ENCODE measurements at regions not wholly inside any gene's neighbourhood (a gene's known extent, or its start where the extent isn't known, plus 50 kb on each side); places are given as distances from the start of the nearest gene placed in this dataset.
"Not testable (repeated sequence)": the region's sequence is repeated elsewhere in the genome, so short reads cannot be mapped to it uniquely, and the experiment has no call there.

GRCh38 chr22:35138521-35138920 is 72.6 kb downstream of the ISX start:
- DNase-seq (ENCODE audit: low read depth), result no peak

- peak; percentile 18 for DNase-seq (ENCODE audit: low read depth)
Observed at GRCh38 chr22:35140879-35141745, 75.2 kb downstream of the ISX start.

- no peak for DNase-seq (ENCODE audit: low read depth)
Observed at GRCh38 chr22:35148381-35148780, 82.4 kb downstream of the ISX start.

- DNase-seq (ENCODE audit: low read depth), result no peak
Observed at GRCh38 chr22:35148866-35149548, 83.0 kb downstream of the ISX start.

DNA sequence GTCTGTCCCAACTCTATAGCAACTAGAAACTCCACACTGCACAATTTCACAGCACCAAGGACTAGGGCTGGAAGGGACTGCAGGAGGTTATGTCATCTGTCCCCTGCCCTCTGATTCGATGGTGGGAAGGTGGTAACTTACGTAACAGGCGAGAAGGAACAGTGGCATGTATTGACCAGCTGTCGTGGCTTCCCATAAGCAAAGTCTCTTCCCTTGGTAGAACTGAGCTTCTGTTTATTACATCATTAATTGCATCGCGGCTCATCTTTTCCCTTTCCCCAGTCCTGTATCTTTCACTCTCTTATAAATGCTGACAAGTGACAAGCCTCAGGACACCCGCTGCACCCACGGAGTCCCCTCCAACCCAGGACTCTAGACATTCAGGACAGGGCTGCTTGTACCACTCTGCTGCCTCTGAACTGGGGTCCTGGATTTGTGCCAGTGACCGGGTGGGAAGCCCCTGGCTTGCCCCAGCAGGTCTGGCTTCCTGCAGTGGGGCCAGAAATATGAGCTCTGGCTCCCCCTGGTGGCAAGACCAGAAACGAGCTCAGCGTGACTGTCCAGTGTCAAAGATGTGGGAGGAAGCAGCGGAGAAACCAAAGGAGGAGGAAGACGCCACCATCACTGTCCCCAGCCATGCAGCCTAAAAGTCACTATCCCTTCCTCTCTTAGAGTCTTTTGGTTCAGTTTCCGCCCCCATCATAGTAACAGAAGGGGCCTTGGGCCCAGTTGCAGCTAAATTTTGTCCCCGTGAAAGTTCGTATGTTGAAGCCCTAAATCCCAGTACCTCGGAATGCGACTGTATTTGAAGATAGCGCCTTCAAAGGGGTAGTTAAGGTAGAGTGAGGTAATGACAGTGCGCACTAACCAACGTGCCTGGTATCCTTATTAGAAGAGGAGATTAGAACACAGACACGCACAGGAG is 84.5 kb downstream of the ISX start:
- DNase-seq (ENCODE audit: low read depth), result peak; percentile 60

DNA sequence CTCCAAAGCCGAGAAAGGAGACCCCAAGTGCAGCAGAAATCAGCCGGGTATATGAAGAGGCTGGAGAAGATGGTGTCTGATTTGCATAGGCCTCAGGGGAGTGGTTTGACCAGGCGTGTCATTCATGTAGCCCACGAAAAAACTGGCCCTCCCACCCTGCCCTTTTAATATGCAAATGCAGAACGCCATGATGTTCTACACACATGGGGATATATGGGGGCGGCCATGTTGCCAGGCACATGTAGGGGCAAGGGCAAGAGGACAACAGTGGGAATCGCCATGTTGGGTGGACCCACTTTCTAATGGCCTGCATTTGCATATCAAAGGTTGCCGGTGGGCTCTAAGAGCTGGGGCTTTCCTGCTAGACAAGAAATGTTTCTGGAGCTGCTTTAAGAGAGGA is 86.4 kb downstream of the ISX start:
- DNase-seq (ENCODE audit: low read depth), result no peak

- peak; percentile 54 for DNase-seq (ENCODE audit: low read depth)
Observed at GRCh38 chr22:35154937-35155387, 89.0 kb downstream of the ISX start.

DNA sequence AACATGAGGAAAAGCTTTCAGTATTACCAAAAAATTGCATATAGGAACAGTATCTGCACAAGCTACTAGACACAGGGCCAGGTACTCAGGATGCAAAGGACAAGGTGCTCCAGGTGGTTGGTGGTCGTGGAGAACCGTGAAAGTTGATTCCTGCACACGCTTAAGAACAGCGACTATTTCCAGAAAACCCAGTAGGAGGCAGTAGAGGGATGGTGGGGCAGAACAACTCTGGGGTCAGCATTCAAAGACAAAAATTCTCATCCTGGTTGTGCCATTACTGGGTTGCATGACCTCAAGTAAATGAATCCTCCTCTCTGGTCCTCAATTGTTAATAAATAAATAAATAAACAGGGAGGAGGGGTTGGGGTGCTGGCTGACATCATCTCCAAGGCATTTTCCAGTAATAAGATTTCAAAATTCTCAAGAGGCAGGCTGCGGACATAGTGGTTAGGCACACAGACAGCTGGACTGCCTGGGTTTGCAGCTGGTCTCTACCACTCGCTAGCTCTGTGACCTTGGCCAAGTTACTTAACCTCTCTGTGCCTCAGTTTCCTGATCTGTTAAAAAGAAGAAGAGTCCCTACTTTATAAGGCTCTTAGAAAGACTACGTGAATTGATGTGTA is 89.6 kb downstream of the ISX start:
- no peak for DNase-seq (ENCODE audit: low read depth)

DNA sequence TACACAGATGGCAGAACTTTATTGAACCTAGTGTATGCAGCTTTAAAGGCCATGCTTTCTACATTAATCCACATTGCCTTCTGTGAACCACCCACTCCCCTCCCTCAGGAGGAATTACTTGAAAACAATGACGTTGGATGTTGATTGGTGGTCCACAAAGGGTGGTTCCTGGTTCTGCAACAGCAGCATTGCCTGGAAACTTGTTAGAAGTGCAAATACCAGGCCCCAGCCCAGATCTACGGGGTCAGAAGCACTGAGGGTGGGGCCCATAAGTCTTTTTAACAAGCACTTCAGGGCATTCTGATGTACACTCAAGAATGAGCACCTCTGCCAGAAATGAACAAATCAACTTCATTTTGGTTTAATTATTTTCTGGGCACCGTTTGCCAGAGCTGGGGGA is 91.0 kb downstream of the ISX start:
- DNase-seq (ENCODE audit: low read depth), result no peak

GRCh38 chr22:35158336-35158735 is 92.4 kb downstream of the ISX start:
- DNase-seq (ENCODE audit: low read depth), result no peak

DNA sequence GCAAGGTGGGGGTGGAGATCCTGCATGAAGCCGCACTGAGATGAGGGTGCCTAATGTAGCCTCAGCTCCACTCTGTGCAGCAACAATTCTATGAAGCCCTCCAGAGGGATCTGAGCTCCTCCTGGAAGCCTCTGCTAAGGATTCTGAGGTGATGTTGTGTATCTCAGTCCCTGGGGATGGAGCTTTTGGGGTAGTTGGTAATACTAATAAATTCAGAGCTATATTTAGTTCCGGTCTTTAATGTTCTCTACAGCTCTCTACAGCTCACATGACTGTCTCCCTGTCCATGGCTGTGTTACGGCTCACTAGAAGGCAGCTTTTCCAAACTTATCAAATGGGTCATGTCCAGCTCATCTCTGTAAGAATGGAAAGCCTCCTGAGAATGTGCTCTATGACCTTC is 93.4 kb downstream of the ISX start:
- DNase-seq (ENCODE audit: low read depth), result no peak

DNA sequence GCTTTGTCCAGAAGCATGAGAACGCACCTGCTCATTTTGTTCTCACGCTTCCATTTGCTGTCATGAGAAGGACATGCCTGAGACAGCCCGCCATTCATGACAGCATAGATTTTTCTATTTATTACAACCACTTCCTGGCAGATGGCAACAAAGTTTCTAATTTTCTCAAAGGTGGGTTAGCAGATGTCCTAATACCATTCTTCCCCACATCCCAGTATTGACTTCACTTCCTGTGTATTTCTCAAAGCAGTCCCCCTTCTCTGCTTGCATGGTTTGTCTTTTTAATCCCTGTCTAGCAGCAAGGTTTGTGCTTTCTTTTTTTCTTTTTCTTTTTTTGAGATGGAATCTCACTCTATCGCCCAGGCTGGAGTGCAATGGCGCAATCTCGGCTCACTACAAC is 94.3 kb downstream of the ISX start:
- DNase-seq (ENCODE audit: low read depth), result no peak

DNA sequence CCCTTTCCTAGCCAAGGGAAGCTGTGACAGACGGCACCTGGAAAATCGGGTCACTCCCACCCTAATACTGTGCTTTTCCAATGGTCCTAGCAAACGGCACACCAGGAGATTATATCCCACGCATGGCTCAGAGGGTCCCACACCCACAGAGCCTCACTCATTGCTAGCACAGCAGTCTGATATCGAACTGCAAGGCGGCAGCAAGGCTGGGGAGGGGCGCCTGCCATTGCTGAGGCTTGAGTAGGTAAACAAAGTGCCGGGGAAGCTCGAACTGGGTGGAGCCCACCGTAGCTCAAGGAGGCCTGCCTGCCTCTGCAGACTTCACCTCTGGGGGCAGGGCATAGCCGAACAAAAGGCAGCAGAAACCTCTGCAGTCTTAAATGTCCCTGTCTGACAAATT is 91.4 kb upstream of the HMGXB4 start:
- DNase-seq (ENCODE audit: low read depth), result not testable (repeated sequence)

DNA sequence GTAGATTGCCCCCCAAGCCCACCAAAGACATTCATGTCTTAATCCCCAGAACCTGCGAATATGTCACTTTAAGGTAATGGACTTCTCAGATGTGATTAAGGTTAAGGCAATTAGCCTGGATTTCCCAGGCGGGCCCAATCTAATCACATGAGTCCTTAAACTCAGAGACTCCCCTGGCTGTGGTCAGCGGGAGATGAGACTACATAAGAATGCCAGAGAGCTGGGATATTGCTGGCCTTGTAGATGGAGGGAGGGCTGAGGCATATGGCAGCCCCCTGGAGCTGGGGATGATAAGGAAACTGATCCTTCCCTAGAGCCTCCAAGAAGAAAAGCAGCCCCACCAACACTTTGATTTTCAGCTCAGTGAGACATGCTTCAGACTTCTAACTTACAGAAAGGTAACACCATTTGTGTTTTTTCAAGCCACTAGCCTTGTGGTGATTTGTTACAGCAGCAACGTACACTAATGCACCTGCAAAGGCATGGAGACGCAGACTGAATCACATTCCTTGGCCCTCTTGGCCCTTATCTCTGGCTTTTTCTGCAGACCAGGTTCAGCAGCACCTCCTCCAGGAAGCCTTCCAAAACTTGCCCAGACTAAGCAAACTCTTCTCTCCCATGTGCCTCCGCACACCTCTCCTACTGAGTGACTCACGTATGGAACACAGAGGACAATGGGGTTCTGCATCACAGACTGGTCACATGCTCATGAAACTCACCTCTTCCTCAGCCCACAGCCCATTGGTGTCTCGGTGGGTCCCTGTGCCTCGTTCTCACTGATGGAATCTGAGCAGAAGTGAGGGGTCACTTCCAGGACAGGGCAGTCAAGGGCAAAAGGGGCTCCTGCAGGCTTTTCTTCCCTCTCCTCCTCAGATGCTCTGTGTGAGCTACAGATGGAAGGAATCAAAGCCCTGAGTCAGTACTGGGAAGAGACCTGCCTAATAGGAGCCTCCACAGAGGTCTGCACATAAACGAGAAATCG is 86.3 kb upstream of the HMGXB4 start:
- DNase-seq (ENCODE audit: low read depth), result peak; percentile 23

GRCh38 chr22:35172442-35172841 is 84.9 kb upstream of the HMGXB4 start:
- no peak for DNase-seq (ENCODE audit: low read depth)

- DNase-seq (ENCODE audit: low read depth), result no peak
Observed at GRCh38 chr22:35173655-35174054, 83.6 kb upstream of the HMGXB4 start.

GRCh38 chr22:35174401-35175038 is 82.8 kb upstream of the HMGXB4 start:
- no peak for DNase-seq (ENCODE audit: low read depth)

- no peak for DNase-seq (ENCODE audit: low read depth)
Observed at GRCh38 chr22:35175392-35175791, 81.9 kb upstream of the HMGXB4 start.

GRCh38 chr22:35177811-35178210 is 79.5 kb upstream of the HMGXB4 start:
- no peak for DNase-seq (ENCODE audit: low read depth)
